ENCODE measurements at regions not wholly inside any gene's neighbourhood (a gene's known extent, or its start where the extent isn't known, plus 50 kb on each side); places are given as distances from the start of the nearest gene placed in this dataset.

- TF ChIP-seq POLR2A (IDR thresholded peaks at IDR 0.05) = no peak
- no peak for TF ChIP-seq CTCF (IDR thresholded peaks at IDR 0.05)
- no peak for TF ChIP-seq POLR2AphosphoS5 (IDR thresholded peaks at IDR 0.05)
These were observed 117.9 kb downstream of the C6orf118 start for GRCh38 chr6:165191461-165191860.
